ENCODE measurements at regions not wholly inside any gene's neighbourhood (a gene's known extent, or its start where the extent isn't known, plus 50 kb on each side); places are given as distances from the start of the nearest gene placed in this dataset.

DNA sequence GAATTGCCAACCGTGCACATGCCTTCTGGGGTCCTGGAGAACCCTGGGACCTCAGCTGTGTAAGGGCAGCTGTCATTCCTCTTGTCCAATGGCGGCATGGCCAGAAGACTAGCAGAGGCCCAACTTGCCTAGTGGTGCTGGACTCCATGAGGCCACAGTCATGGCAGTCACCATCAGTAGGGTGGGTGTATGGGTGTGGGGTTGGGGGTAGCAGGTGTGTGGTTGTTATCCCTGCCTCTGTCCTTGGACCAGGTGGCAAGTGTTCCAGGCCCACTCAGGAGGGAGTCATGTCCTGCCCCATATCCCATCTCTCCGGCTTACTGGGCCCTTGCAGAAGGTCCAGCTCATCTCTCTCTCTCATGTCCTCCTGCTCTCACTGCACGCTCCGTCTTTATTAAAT is 1596.2 kb downstream of the MRPL39 start:
- no peak for DNase-seq (ENCODE audit: low read depth in 6 of 9, low spot score in 9 of 9)
- no peaks in the 10 kb centered on the region for H3K9me3 ChIP-seq (ENCODE audit: control insufficient read depth in 2 of 2, insufficient read depth in 1 of 2, low read length in 1 of 2)
- no peaks in the 10 kb centered on the region for H3K27me3 ChIP-seq (ENCODE audit: control insufficient read depth in 2 of 2, insufficient read depth in 1 of 2, low read length in 1 of 2)
- no peaks in the 10 kb centered on the region for H3K36me3 ChIP-seq (ENCODE audit: control insufficient read depth in 2 of 2, insufficient read depth in 2 of 2, low read length in 1 of 2)
- no peak overlapping the region for H3K27ac ChIP-seq (ENCODE audit: low read depth in 1 of 2, low read length in 1 of 2)
- 84% methylated on average over 5 of the region's 5 CpGs for WGBS
- H3K4me3 ChIP-seq (ENCODE audit: low read length in 2 of 2), result no peak overlapping the region
- H3K4me1 ChIP-seq (ENCODE audit: control insufficient read depth in 2 of 2, insufficient read depth in 2 of 2, low read length in 2 of 2), result no peaks in the 10 kb centered on the region

DNA sequence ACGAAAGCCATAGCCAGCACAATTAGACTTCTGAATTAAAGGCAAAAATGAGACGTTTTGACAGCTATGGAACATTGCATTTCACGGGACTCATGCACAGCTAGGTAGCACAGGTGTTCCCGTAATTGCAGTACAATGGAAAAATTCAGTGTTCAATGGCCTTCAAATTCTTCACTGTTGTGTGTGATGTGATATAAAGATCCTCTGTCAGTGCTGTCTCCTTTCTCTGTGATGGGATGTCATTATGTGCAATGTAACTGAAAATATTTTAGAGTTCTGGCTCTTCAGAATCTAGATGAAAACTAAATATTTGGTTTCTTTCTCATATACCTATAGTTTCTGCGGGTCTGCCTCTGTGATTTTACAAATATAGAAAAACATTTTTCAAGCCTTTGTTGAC is 1599.7 kb downstream of the MRPL39 start:
- no peaks in the 10 kb centered on the region for H3K4me1 ChIP-seq (ENCODE audit: control insufficient read depth in 2 of 2, insufficient read depth in 2 of 2, low read length in 2 of 2)
- peaks cover 0 to 8% of the 10 kb centered on the region in 2 donors for H3K9me3 ChIP-seq (ENCODE audit: control insufficient read depth in 2 of 2, insufficient read depth in 1 of 2, low read length in 1 of 2)
- no peaks in the 10 kb centered on the region for H3K27me3 ChIP-seq (ENCODE audit: control insufficient read depth in 2 of 2, insufficient read depth in 1 of 2, low read length in 1 of 2)
- no peak overlapping the region for H3K27ac ChIP-seq (ENCODE audit: low read depth in 1 of 2, low read length in 1 of 2)
- WGBS, result 94% methylated on average over 5 of the region's 5 CpGs
- no peak for DNase-seq (ENCODE audit: low read depth in 6 of 9, low spot score in 9 of 9)
- no peak overlapping the region for H3K4me3 ChIP-seq (ENCODE audit: low read length in 2 of 2)
- H3K36me3 ChIP-seq (ENCODE audit: control insufficient read depth in 2 of 2, insufficient read depth in 2 of 2, low read length in 1 of 2), result no peaks in the 10 kb centered on the region

GRCh38 chr21:23986987-23987386 is 1620.3 kb downstream of the MRPL39 start:
- no peak for DNase-seq (ENCODE audit: low read depth in 6 of 9, low spot score in 9 of 9)
- Histone ChIP-seq H3K36me3 (ENCODE audit: control insufficient read depth in 2 of 2, insufficient read depth in 2 of 2, low read length in 1 of 2) (no peaks in the 10 kb centered on the region), H3K27ac (ENCODE audit: low read depth in 1 of 2, low read length in 1 of 2) (no peak overlapping the region), H3K4me1 (ENCODE audit: control insufficient read depth in 2 of 2, insufficient read depth in 2 of 2, low read length in 2 of 2) (no peaks in the 10 kb centered on the region), H3K4me3 (ENCODE audit: low read length in 2 of 2) (no peak overlapping the region), H3K9me3 (ENCODE audit: control insufficient read depth in 2 of 2, insufficient read depth in 1 of 2, low read length in 1 of 2) (no peaks in the 10 kb centered on the region), H3K27me3 (ENCODE audit: control insufficient read depth in 2 of 2, insufficient read depth in 1 of 2, low read length in 1 of 2) (no peaks in the 10 kb centered on the region)

GRCh38 chr21:23986214-23986613 is 1621.1 kb downstream of the MRPL39 start:
- Histone ChIP-seq H3K4me1 (ENCODE audit: control insufficient read depth in 2 of 2, insufficient read depth in 2 of 2, low read length in 2 of 2) (no peaks in the 10 kb centered on the region), H3K36me3 (ENCODE audit: control insufficient read depth in 2 of 2, insufficient read depth in 2 of 2, low read length in 1 of 2) (no peaks in the 10 kb centered on the region), H3K9me3 (ENCODE audit: control insufficient read depth in 2 of 2, insufficient read depth in 1 of 2, low read length in 1 of 2) (no peaks in the 10 kb centered on the region), H3K4me3 (ENCODE audit: low read length in 2 of 2) (no peak overlapping the region), H3K27ac (ENCODE audit: low read depth in 1 of 2, low read length in 1 of 2) (no peak overlapping the region), H3K27me3 (ENCODE audit: control insufficient read depth in 2 of 2, insufficient read depth in 1 of 2, low read length in 1 of 2) (no peaks in the 10 kb centered on the region)
- no peak for DNase-seq (ENCODE audit: low read depth in 6 of 9, low spot score in 9 of 9)
- WGBS, result 80% methylated on average over 2 of the region's 2 CpGs

- Histone ChIP-seq H3K36me3 (ENCODE audit: control insufficient read depth in 2 of 2, insufficient read depth in 2 of 2, low read length in 1 of 2) (no peaks in the 10 kb centered on the region), H3K27ac (ENCODE audit: low read depth in 1 of 2, low read length in 1 of 2) (no peak overlapping the region), H3K27me3 (ENCODE audit: control insufficient read depth in 2 of 2, insufficient read depth in 1 of 2, low read length in 1 of 2) (no peaks in the 10 kb centered on the region), H3K9me3 (ENCODE audit: control insufficient read depth in 2 of 2, insufficient read depth in 1 of 2, low read length in 1 of 2) (no peaks in the 10 kb centered on the region), H3K4me1 (ENCODE audit: control insufficient read depth in 2 of 2, insufficient read depth in 2 of 2, low read length in 2 of 2) (no peaks in the 10 kb centered on the region), H3K4me3 (ENCODE audit: low read length in 2 of 2) (no peak overlapping the region)
- no peak for DNase-seq (ENCODE audit: low read depth in 6 of 9, low spot score in 9 of 9)
- 74% methylated on average over 4 of the region's 4 CpGs for WGBS
Observed at GRCh38 chr21:23982546-23982945, 1624.7 kb downstream of the MRPL39 start.

GRCh38 chr21:23977971-23978370 is 1629.3 kb downstream of the MRPL39 start:
- no peaks in the 10 kb centered on the region for H3K4me1 ChIP-seq (ENCODE audit: control insufficient read depth in 2 of 2, insufficient read depth in 2 of 2, low read length in 2 of 2)
- no peaks in the 10 kb centered on the region for H3K9me3 ChIP-seq (ENCODE audit: control insufficient read depth in 2 of 2, insufficient read depth in 1 of 2, low read length in 1 of 2)
- H3K36me3 ChIP-seq (ENCODE audit: control insufficient read depth in 2 of 2, insufficient read depth in 2 of 2, low read length in 1 of 2), result no peaks in the 10 kb centered on the region
- no peak overlapping the region for H3K4me3 ChIP-seq (ENCODE audit: low read length in 2 of 2)
- no peak overlapping the region for H3K27ac ChIP-seq (ENCODE audit: low read depth in 1 of 2, low read length in 1 of 2)
- peak in 1 of 9 donors; percentile 28 for DNase-seq (ENCODE audit: low read depth in 6 of 9, low spot score in 9 of 9)
- WGBS, result 4% methylated on average over 2 of the region's 2 CpGs
- H3K27me3 ChIP-seq (ENCODE audit: control insufficient read depth in 2 of 2, insufficient read depth in 1 of 2, low read length in 1 of 2), result no peaks in the 10 kb centered on the region

DNA sequence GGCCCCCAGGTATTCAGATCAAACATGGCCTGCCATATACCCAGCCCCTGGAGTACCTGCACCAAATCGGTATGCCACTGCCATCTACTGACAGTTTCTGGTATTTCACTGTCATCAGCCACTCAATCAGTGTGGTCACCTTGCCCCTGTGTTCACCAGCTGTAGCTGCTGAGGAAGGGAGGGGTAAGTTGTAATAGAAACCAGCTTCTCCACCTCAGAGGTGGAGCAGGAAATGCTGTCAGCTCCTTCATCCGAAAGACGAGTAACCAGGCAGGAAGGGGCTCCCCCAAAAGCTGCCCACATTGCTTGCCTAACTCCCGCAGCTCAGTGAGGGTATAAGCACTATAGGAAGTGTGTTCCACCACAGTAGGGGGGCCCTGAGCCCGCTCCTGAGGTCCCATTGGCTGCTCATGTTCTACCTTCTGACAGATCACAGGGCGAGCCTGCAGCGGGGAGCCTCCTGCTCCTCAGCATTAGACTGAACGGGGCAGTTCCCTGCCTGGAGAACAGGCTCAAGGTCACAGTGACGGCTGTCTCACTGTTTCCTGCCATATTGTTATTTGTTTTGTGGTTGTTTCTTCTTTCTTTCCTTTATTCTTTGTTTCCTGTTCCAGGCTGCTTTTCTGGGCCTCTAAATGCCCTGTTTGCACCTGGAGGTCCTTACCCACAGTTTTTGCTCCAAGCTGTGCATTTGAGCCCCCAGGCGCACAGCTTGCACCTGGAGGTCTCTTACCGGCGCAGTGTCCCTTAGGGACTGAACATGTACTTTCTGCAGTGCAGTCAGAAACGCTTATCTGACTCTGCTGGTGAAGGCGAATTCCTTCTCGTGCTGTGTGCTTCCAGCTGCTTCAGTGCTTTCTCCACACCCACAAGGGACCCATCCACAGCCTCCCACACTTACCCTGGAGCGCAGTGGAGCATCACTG is 1638.3 kb downstream of the MRPL39 start:
- Histone ChIP-seq H3K27me3 (ENCODE audit: control insufficient read depth in 2 of 2, insufficient read depth in 1 of 2, low read length in 1 of 2) (no peaks in the 10 kb centered on the region), H3K36me3 (ENCODE audit: control insufficient read depth in 2 of 2, insufficient read depth in 2 of 2, low read length in 1 of 2) (no peaks in the 10 kb centered on the region), H3K4me3 (ENCODE audit: low read length in 2 of 2) (peak overlapping the region; percentile 14 to 23), H3K27ac (ENCODE audit: low read depth in 1 of 2, low read length in 1 of 2) (peak overlapping the region; percentile 62 to 82), H3K9me3 (ENCODE audit: control insufficient read depth in 2 of 2, insufficient read depth in 1 of 2, low read length in 1 of 2) (no peaks in the 10 kb centered on the region), H3K4me1 (ENCODE audit: control insufficient read depth in 2 of 2, insufficient read depth in 2 of 2, low read length in 2 of 2) (peaks cover 9 to 18% of the 10 kb centered on the region in 2 donors)
- peak; percentile 72 to 95 (median 85) for DNase-seq (ENCODE audit: low read depth in 6 of 9, low spot score in 9 of 9)
- 12% methylated on average over 16 of the region's 16 CpGs for whole genome bisulfite sequencing

GRCh38 chr21:23968008-23968407 is 1639.3 kb downstream of the MRPL39 start:
- Histone ChIP-seq H3K27me3 (ENCODE audit: control insufficient read depth in 2 of 2, insufficient read depth in 1 of 2, low read length in 1 of 2) (no peaks in the 10 kb centered on the region), H3K4me3 (ENCODE audit: low read length in 2 of 2) (no peak overlapping the region), H3K36me3 (ENCODE audit: control insufficient read depth in 2 of 2, insufficient read depth in 2 of 2, low read length in 1 of 2) (no peaks in the 10 kb centered on the region), H3K4me1 (ENCODE audit: control insufficient read depth in 2 of 2, insufficient read depth in 2 of 2, low read length in 2 of 2) (peaks cover 9 to 18% of the 10 kb centered on the region in 2 donors), H3K9me3 (ENCODE audit: control insufficient read depth in 2 of 2, insufficient read depth in 1 of 2, low read length in 1 of 2) (no peaks in the 10 kb centered on the region), H3K27ac (ENCODE audit: low read depth in 1 of 2, low read length in 1 of 2) (no peak overlapping the region)
- 90% methylated on average over 6 of the region's 6 CpGs for WGBS
- DNase-seq (ENCODE audit: low read depth in 6 of 9, low spot score in 9 of 9), result no peak

GRCh38 chr21:23963454-23963853 is 1643.8 kb downstream of the MRPL39 start:
- WGBS, result 90% methylated on average over 2 of the region's 2 CpGs
- no peaks in the 10 kb centered on the region for H3K27me3 ChIP-seq (ENCODE audit: control insufficient read depth in 2 of 2, insufficient read depth in 1 of 2, low read length in 1 of 2)
- H3K27ac ChIP-seq (ENCODE audit: low read depth in 1 of 2, low read length in 1 of 2), result no peak overlapping the region
- peaks cover 1 to 7% of the 10 kb centered on the region in 2 donors for H3K4me1 ChIP-seq (ENCODE audit: control insufficient read depth in 2 of 2, insufficient read depth in 2 of 2, low read length in 2 of 2)
- no peaks in the 10 kb centered on the region for H3K36me3 ChIP-seq (ENCODE audit: control insufficient read depth in 2 of 2, insufficient read depth in 2 of 2, low read length in 1 of 2)
- no peaks in the 10 kb centered on the region for H3K9me3 ChIP-seq (ENCODE audit: control insufficient read depth in 2 of 2, insufficient read depth in 1 of 2, low read length in 1 of 2)
- no peak overlapping the region for H3K4me3 ChIP-seq (ENCODE audit: low read length in 2 of 2)
- DNase-seq (ENCODE audit: low read depth in 6 of 9, low spot score in 9 of 9), result no peak
